HepG2 (cell line): ENCODE measurements at regions not wholly inside any gene's neighbourhood (a gene's known extent, or its start where the extent isn't known, plus 50 kb on each side); places are given as distances from the start of the nearest gene placed in this dataset.

ENCODE experiments used
- ATAC-seq: fragments of 200-7000 bp; cut with Tn5 transposase; 3 replicates; pipeline ENCODE4 v1.9.1; 2020; ENCODE audit warnings: mild to moderate bottlenecking, moderate library complexity
- BruUV-seq: library from RNA; stranded (reverse); fragments of 400-500 nt; replicated peaks from 2 replicates; lab custom pipeline; 2021; lab: Mats Ljungman, UMichigan
- CTCF ChIA-PET: fragments of 300-600 bp; formaldehyde crosslinking; extraction: SDS; loops from one replicate; lab custom pipeline; 2021; ENCODE audit warnings: low total read pairs, inconsistent platforms, low intra/inter-chr PET ratio; lab: Yijun Ruan, JAX
- POLR2A ChIA-PET: fragments of 350-600 bp; sonication (Branson Sonifier 250); formaldehyde crosslinking; loops from one replicate; lab custom pipeline; 2020; ENCODE audit warnings: antibody characterized with exemption, inconsistent platforms; lab: Yijun Ruan, JAX
- DNase-seq: peaks from one replicate; pipeline ENCODE4 v3.0.0-alpha.2; 2015; ENCODE audit warnings: low spot score
- FAIRE-seq: peaks from 3 replicates; lab custom pipeline; 2011; peaks lifted over from hg19 to GRCh38; lab: Jason Lieb, UNC
- H2AFZ ChIP-seq: one replicate; pipeline ENCODE4 v1.6.1; 2011; ENCODE audit warnings: low read length, inconsistent platforms
- H3K27ac ChIP-seq: fragments of 300-600 bp; 3 replicates; pipeline ENCODE4 v1.8.0; 2011; ENCODE audit warnings: mixed run types, mild to moderate bottlenecking, mixed read lengths, low read length, inconsistent platforms; ENCODE audit not compliant: insufficient read depth; ENCODE audit errors: extremely low read length
- H3K27me3 ChIP-seq, 2 experiments: fragments of 200-600 bp in 1 of 2; 2 replicates in 1 of 2; 3 replicates in 1 of 2; pipeline versions ENCODE4 v1.6.0 to v1.8.0; 2011; ENCODE audit warnings: low read length in 2 of 2, mild to moderate bottlenecking in 2 of 2, moderate library complexity in 2 of 2, inconsistent platforms in 1 of 2; ENCODE audit not compliant: insufficient read depth in 2 of 2, control insufficient read depth in 1 of 2
- H3K36me3 ChIP-seq, 2 experiments: fragments of 200-600 bp in 1 of 2; replicated peaks in 1 of 2; 2 replicates in 1 of 2; 3 replicates in 1 of 2; pipeline versions ENCODE4 v1.5.1 to v1.8.0; 2011; ENCODE audit warnings: low read length in 2 of 2, inconsistent platforms in 1 of 2; ENCODE audit not compliant: insufficient read depth in 2 of 2, control insufficient read depth in 1 of 2
- H3K4me1 ChIP-seq: 2 replicates; pipeline ENCODE4 v1.5.1; 2012; ENCODE audit warnings: low read length, inconsistent platforms; ENCODE audit not compliant: insufficient read depth
- H3K4me2 ChIP-seq: 2 replicates; pipeline ENCODE4 v1.6.0; 2011; ENCODE audit warnings: low read depth, low read length, inconsistent platforms
- H3K4me3 ChIP-seq, 3 experiments: fragments of 200-600 bp in 1 of 3; sonication (generic), shearing (Covaris generic) in 1 of 3; replicated peaks in 1 of 3; 2 replicates each; pipeline ENCODE4 v1.5.1; 2011 to 2016; ENCODE audit warnings: low read length in 3 of 3, inconsistent platforms in 2 of 3, low read depth in 2 of 3, mild to moderate bottlenecking in 2 of 3, control low read depth in 1 of 3, mixed read lengths in 1 of 3; ENCODE audit not compliant: insufficient read depth in 1 of 3
- H3K79me2 ChIP-seq: one replicate; pipeline ENCODE4 v1.6.1; 2011; ENCODE audit warnings: low read length, inconsistent platforms; ENCODE audit not compliant: insufficient read depth
- H3K9ac ChIP-seq: 2 replicates; pipeline ENCODE4 v1.6.0; 2011; ENCODE audit warnings: mild to moderate bottlenecking, low read depth, low read length, inconsistent platforms; ENCODE audit not compliant: insufficient read depth
- H3K9me3 ChIP-seq: 2 replicates; pipeline ENCODE4 v1.5.1; 2012; ENCODE audit warnings: mild to moderate bottlenecking, low read length
- H4K20me1 ChIP-seq: 2 replicates; pipeline ENCODE4 v1.6.0; 2011; ENCODE audit warnings: inconsistent platforms, mild to moderate bottlenecking, low read length, moderate library complexity; ENCODE audit not compliant: insufficient read depth
- ASH2L ChIP-seq: fragments of 300-600, 200-600 bp; sonication (generic); IDR thresholded peaks from 2 replicates; pipeline ENCODE4 v1.7.0; 2017; ENCODE audit warnings: low read depth, mild to moderate bottlenecking, moderate library complexity, mixed read lengths, low read length; ENCODE audit not compliant: insufficient read length
- CENPX ChIP-seq: sonication (generic); formaldehyde crosslinking; IDR thresholded peaks from 2 replicates; pipeline ENCODE4 v1.9.0; 2021; ENCODE audit warnings: mild to moderate bottlenecking, missing genetic modification reagents, moderate library complexity
- KLF9 ChIP-seq: IDR thresholded peaks from 2 replicates; pipeline ENCODE4 v1.6.1; 2016; ENCODE audit warnings: low read depth
- NBN ChIP-seq: fragments of 450-650 bp; conservative IDR thresholded peaks from 2 replicates; pipeline ENCODE4 v1.6.1; 2017
- NR2F2 ChIP-seq: IDR thresholded peaks from 2 replicates; pipeline ENCODE4 v1.6.1; 2012; ENCODE audit warnings: low read depth, inconsistent platforms, borderline replicate concordance
- PLSCR1 ChIP-seq: sonication (generic); formaldehyde crosslinking; IDR thresholded peaks from 2 replicates; pipeline ENCODE4 v1.5.0; 2020; ENCODE audit warnings: missing genetic modification reagents, mild to moderate bottlenecking, borderline replicate concordance
- RBM22 ChIP-seq: fragments of 200-400 bp; formaldehyde crosslinking; optimal IDR thresholded peaks from 2 replicates; pipeline ENCODE3; 2017; ENCODE audit warnings: mild to moderate bottlenecking, low read length, moderate library complexity
- SAP130 ChIP-seq: IDR thresholded peaks from 2 replicates; pipeline ENCODE4 v1.6.1; 2016; ENCODE audit warnings: low read depth
- SRF ChIP-seq: IDR thresholded peaks from 2 replicates; pipeline ENCODE4 v1.6.1; 2011; ENCODE audit warnings: mild to moderate bottlenecking, low read depth, low read length, moderate library complexity
- TFAP4 ChIP-seq: sonication (generic); IDR thresholded peaks from 2 replicates; pipeline ENCODE4 v1.6.1; 2016; ENCODE audit warnings: low read depth, borderline replicate concordance
- THAP8 ChIP-seq: sonication (generic); formaldehyde crosslinking; IDR thresholded peaks from 2 replicates; pipeline ENCODE4 v1.5.1; 2020; ENCODE audit warnings: missing genetic modification reagents, mild to moderate bottlenecking, borderline replicate concordance
- YY1 ChIP-seq: IDR thresholded peaks from 2 replicates; pipeline ENCODE4 v1.6.1; 2011; ENCODE audit warnings: low read length, low read depth, moderate library complexity, mild to moderate bottlenecking; ENCODE audit not compliant: insufficient read depth, insufficient replicate concordance
- ZNF264 ChIP-seq: sonication (generic); formaldehyde crosslinking; IDR thresholded peaks from 2 replicates; pipeline ENCODE4 v1.4.0; 2020; ENCODE audit warnings: missing genetic modification reagents
- ZNF335 ChIP-seq: sonication (generic); formaldehyde crosslinking; IDR thresholded peaks from 2 replicates; pipeline ENCODE4 v1.4.0; 2020; ENCODE audit warnings: missing genetic modification reagents
- ZNF549 ChIP-seq: sonication (generic); formaldehyde crosslinking; IDR thresholded peaks from 2 replicates; pipeline ENCODE4 v1.5.0; 2020; ENCODE audit warnings: missing genetic modification reagents
- ZNF772 ChIP-seq: sonication (generic); formaldehyde crosslinking; IDR thresholded peaks from 2 replicates; pipeline ENCODE4 v1.5.0; 2020; ENCODE audit warnings: mild to moderate bottlenecking, missing genetic modification reagents
- WGBS: methylation state at CpG from one replicate; pipeline ENCODE4 v1.1.6; 2017; ENCODE audit warnings: low lambda C conversion rate; 5-methylcytosine and 5-hydroxymethylcytosine counted together
- in situ Hi-C: cut with HindIII; loops from 2 replicates; pipeline ENCODE4 v1.10.0; 2017; ENCODE audit warnings: low pct_unique_long_range_greater_than_20kb; ENCODE audit not compliant: extremely low pct_ligation_motif_present
- intact Hi-C: fragments of 100-400 bp; cut with micrococcal nuclease; formaldehyde crosslinking; loops from one replicate; pipeline ENCODE4 v1.10.0; 2022; ENCODE audit not compliant: unreplicated experiment

- H3K27me3 ChIP-seq = no peaks in the 10 kb centered on the region; a peak in 1 of 5 replicates
- whole genome bisulfite sequencing = 0% methylated on average over 1 of the region's 1 CpG
- FAIRE-seq = no peak
- CTCF ChIA-PET = no interaction called here
- H4K20me1 ChIP-seq = no peaks in the 10 kb centered on the region
- in situ Hi-C loops = no loop called here
- no peak overlapping the region for H3K27ac ChIP-seq
- H2AFZ ChIP-seq = no peak overlapping the region
- BruUV-seq = no TSS peak
- no peak for DNase-seq
- H3K9me3 ChIP-seq = no peaks in the 10 kb centered on the region
- no peak overlapping the region for H3K9ac ChIP-seq
- ATAC-seq = no peak
- H3K79me2 ChIP-seq = no peaks in the 10 kb centered on the region
- no peak for TF ChIP-seq ZNF772 (CRISPR knock-in tag)
- TF ChIP-seq RBM22 = no peak
- no peak for TF ChIP-seq PLSCR1 (CRISPR knock-in tag)
- TF ChIP-seq SAP130 (CRISPR knock-in tag) = no peak
- no peak for TF ChIP-seq NBN
- TF ChIP-seq ZNF335 (CRISPR knock-in tag) = no peak
- no peak for TF ChIP-seq THAP8 (CRISPR knock-in tag)
- no peak for TF ChIP-seq ZNF549 (CRISPR knock-in tag)
- no peak for TF ChIP-seq CENPX
- no peak for TF ChIP-seq ASH2L
- TF ChIP-seq SRF = no peak
- TF ChIP-seq KLF9 (CRISPR knock-in tag) = no peak
- no peak for TF ChIP-seq TFAP4
- TF ChIP-seq YY1 = no peak
- no peak for TF ChIP-seq ZNF264
- TF ChIP-seq NR2F2 = no peak
- TF ChIP-seq, all 625 proteins: peak for 0
- Histone ChIP-seq H3K4me1 (no peaks in the 10 kb centered on the region), H3K36me3 (no peaks in the 10 kb centered on the region), H3K4me3 (no peak overlapping the region), H3K4me2 (no peak overlapping the region)
- POLR2A ChIA-PET = no interaction called here
- intact Hi-C loops = no loop called here
Measured at GRCh38 chr13:67292886-67293285, 62.8 kb upstream of the PCDH9 start.
